BE2C (cell line): ENCODE measurements at regions not wholly inside any gene's neighbourhood (a gene's known extent, or its start where the extent isn't known, plus 50 kb on each side); places are given as distances from the start of the nearest gene placed in this dataset.

ENCODE experiments used
- DNase-seq: peaks from one replicate; pipeline ENCODE4 v3.0.0-alpha.2; 2020
- H3K27me3 ChIP-seq: fragments of 250-450 bp; sonication (Bioruptor Pico); 2 replicates; pipeline ENCODE4 v1.5.1; 2020; ENCODE audit warnings: mild to moderate bottlenecking
- H3K36me3 ChIP-seq: fragments of 250-450 bp; sonication (Bioruptor Pico); 2 replicates; pipeline ENCODE4 v1.5.1; 2020; ENCODE audit warnings: mild to moderate bottlenecking
- H3K4me1 ChIP-seq: fragments of 250-450 bp; sonication (Bioruptor Pico); 2 replicates; pipeline ENCODE4 v1.5.1; 2020
- H3K4me3 ChIP-seq: 2 replicates; pipeline ENCODE4 v1.5.1; 2011; ENCODE audit warnings: low read depth, low read length
- H3K9me3 ChIP-seq: fragments of 250-450 bp; sonication (Bioruptor Pico); 2 replicates; pipeline ENCODE4 v1.5.1; 2020
- CTCF ChIP-seq: IDR thresholded peaks from 2 replicates; pipeline ENCODE4 v1.5.1; 2012; ENCODE audit warnings: mild to moderate bottlenecking, low read depth, low read length

GRCh38 chr5:160479220-160479619 lies 57.6 kb downstream of the PTTG1 start:
- TF ChIP-seq CTCF, result no peak
- peaks cover 3% of the 10 kb centered on the region; the same call in 1 of the 2 replicates for H3K9me3 ChIP-seq
- no peaks in the 10 kb centered on the region for H3K4me1 ChIP-seq
- H3K27me3 ChIP-seq, result peaks cover 23% of the 10 kb centered on the region
- no peak overlapping the region for H3K4me3 ChIP-seq
- H3K36me3 ChIP-seq, result no peaks in the 10 kb centered on the region
- DNase-seq, result no peak

- no peaks in the 10 kb centered on the region for H3K36me3 ChIP-seq
- TF ChIP-seq CTCF, result no peak
- H3K9me3 ChIP-seq, result peaks cover 3% of the 10 kb centered on the region; the same call in 1 of the 2 replicates
- H3K4me1 ChIP-seq, result no peaks in the 10 kb centered on the region
- no peak overlapping the region for H3K4me3 ChIP-seq
- peaks cover 24% of the 10 kb centered on the region for H3K27me3 ChIP-seq
- no peak for DNase-seq
Observed at GRCh38 chr5:160479926-160480325, 58.3 kb downstream of the PTTG1 start.

GRCh38 chr5:160480652-160481051 lies 59.0 kb downstream of the PTTG1 start:
- DNase-seq, result no peak
- Histone ChIP-seq H3K9me3 (peaks cover 3% of the 10 kb centered on the region; the same call in 1 of the 2 replicates), H3K4me3 (no peak overlapping the region), H3K27me3 (peaks cover 27% of the 10 kb centered on the region), H3K4me1 (no peaks in the 10 kb centered on the region), H3K36me3 (no peaks in the 10 kb centered on the region)
- TF ChIP-seq CTCF, result no peak

GRCh38 chr5:160484678-160485077 lies 63.0 kb downstream of the PTTG1 start:
- TF ChIP-seq CTCF, result no peak
- DNase-seq, result no peak
- Histone ChIP-seq H3K4me3 (no peak overlapping the region), H3K27me3 (peaks cover 20% of the 10 kb centered on the region), H3K4me1 (no peaks in the 10 kb centered on the region), H3K9me3 (no peaks in the 10 kb centered on the region), H3K36me3 (no peaks in the 10 kb centered on the region)

GRCh38 chr5:160485364-160485969 lies 63.8 kb downstream of the PTTG1 start:
- Histone ChIP-seq H3K4me1 (no peaks in the 10 kb centered on the region), H3K27me3 (peaks cover 17% of the 10 kb centered on the region)
- no peak for TF ChIP-seq CTCF

GRCh38 chr5:160486573-160486972 lies 64.9 kb downstream of the PTTG1 start:
- DNase-seq, result no peak
- no peak for TF ChIP-seq CTCF
- Histone ChIP-seq H3K36me3 (no peaks in the 10 kb centered on the region), H3K4me1 (no peaks in the 10 kb centered on the region), H3K4me3 (no peak overlapping the region), H3K9me3 (no peaks in the 10 kb centered on the region), H3K27me3 (peaks cover 17% of the 10 kb centered on the region)

More at GRCh38 chr5:160485364-160485969, 63.8 kb downstream of the PTTG1 start:
- Histone ChIP-seq H3K4me3 (no peak overlapping the region), H3K36me3 (no peaks in the 10 kb centered on the region), H3K9me3 (no peaks in the 10 kb centered on the region)
- DNase-seq, result no peak
